CD4-positive, alpha-beta T cell treated with Interleukin-17A for 4 hours (primary cell): ENCODE measurements at regions not wholly inside any gene's neighbourhood (a gene's known extent, or its start where the extent isn't known, plus 50 kb on each side); places are given as distances from the start of the nearest gene placed in this dataset.

Experiments
- DNase-seq: peaks from one replicate; pipeline ENCODE4 v3.0.0-alpha.2; 2020; ENCODE audit warnings: mixed read lengths

- DNase-seq, result no peak
These were observed 117.9 kb upstream of the OSR1 start for GRCh38 chr2:19476327-19476726.

- peak; percentile 39 for DNase-seq
These were observed 115.7 kb upstream of the OSR1 start for GRCh38 chr2:19474128-19474527.

DNA sequence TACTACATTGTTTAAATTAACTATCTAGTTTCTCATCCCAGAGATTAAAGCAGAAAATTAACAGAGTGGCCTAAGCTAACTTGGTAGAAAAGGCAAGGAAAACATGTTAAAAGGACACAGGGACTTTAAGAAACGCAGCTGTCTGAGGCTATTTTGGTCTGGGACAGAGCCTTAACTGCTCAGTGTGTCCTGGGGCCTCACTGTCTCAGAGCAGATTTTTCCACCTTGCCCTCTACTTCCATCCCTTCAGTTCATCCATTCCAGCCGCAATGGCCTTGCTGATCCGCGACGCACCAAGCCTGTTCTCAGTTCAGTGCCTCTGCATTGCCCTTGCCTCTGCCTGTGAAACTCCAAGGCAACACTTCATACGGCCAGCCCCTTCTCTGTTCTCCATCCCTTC lies 114.9 kb upstream of the OSR1 start:
- no peak for DNase-seq

DNA sequence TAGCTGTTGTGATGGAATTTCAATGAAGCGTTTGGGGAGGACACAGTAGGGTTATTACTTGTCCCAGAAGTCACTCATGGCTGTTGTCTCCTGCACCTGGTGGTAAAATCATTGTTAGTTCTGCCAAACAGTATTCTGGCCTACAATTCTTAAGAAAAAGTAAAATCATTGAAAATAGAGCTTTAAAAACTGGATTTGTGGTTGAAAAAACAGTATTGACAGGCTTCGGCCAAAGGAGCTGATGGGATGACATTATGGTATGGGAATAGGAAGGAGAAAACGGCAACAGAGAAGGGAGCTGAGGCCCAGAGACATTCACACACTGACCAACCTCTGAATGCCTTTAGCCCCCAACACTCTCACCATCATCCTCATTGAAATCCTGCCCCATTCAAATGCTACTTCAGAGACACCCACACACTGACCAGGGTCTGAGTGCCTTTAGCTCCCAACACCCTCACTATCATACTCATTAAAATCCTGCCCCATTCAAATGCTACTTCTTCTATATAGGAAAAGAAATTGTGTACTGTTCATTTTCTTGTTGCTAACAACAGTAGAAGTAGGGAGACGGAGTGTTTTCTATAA lies 114.1 kb upstream of the OSR1 start:
- DNase-seq, result no peak

GRCh38 chr2:19471491-19471890 lies 113.1 kb upstream of the OSR1 start:
- DNase-seq, result no peak

DNA sequence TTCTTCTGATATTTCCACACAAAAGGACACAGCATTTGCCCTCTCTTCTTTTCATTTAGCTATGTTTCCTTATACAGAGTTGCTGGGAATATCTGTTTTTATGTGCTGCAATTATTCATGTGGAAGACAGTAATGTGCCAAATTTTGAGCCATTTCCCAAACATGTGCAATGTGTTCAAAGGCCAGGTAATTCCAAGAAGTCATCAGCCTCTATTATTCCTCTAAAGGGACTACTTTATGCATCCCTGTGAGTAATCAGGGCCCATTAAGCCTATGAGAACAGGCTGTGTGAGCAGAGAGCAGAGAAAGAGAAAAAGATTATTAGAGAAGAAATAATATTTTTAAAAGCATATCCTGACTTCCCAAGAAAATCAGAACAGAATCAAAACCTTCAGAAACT lies 107.6 kb upstream of the OSR1 start:
- DNase-seq, result no peak

DNA sequence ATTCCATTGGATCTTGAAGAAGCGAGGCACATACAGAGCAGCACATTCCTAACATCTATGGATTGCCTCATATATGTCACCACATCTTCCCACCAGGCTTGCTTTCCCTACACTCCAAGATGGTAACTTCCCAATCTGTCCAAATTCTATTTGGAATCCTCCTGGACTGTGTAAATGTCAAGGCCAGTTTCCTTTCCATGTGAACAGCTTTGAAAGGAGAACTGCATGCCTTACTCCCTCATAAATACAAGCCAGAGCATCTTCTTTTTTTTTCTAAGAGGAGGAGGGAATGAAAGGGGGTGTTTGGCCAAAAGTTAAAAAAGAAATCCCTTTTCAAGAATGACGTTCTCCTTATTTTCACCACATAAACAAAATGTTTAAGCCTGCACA lies 103.8 kb upstream of the OSR1 start:
- no peak for DNase-seq

- no peak for DNase-seq
These were observed 103.3 kb upstream of the OSR1 start for GRCh38 chr2:19461504-19462255.

GRCh38 chr2:19460761-19461160 lies 102.3 kb upstream of the OSR1 start:
- DNase-seq, result no peak

DNA sequence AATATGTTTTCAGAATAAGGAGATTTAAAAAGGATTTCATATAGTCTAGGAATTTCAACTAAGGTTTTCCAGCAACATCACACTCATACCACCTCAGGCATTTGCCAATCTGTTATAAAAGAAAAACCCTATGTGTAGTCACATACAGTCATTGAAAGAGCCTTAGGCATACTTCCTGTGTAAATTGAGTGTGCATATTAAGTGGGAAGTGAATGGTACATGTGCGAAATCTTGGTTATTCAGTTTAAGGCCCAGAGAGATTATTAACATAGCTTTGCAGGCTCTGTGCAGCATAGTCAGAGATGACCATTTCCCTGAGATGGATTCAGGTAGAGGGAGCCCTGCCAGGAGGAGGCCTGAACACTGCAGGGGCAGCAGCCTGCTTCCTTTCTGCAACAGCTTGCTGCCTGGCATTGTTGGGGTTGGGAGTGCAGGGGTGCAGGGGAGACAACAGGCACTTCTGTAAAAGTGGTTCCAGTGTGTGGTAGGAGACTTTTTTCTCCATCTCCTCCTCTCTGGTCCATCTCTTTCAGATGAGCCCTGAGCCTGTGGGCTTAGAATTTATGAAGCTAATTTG lies 100.1 kb upstream of the OSR1 start:
- DNase-seq, result no peak

DNA sequence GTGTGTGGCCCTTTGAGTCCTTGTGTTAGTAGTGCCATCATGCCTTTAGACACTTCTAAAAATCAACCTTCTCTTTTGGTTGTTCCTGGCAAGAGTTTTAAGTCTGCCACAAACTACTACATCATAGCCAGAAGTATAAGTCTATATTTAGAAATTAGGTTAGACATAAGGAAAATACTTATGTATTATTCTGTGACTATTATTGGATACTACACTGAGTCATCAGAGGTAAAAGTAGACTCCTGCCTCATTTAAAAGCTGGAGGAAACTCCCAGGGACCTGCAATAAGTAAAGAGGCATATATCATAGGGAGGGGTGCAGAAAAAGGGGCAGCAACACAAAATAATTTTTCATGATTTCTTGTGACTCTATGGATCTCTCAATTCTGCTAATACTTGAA lies 99.4 kb upstream of the OSR1 start:
- DNase-seq, result no peak

GRCh38 chr2:19456705-19457309 lies 98.4 kb upstream of the OSR1 start:
- no peak for DNase-seq

GRCh38 chr2:19454125-19454524 lies 95.7 kb upstream of the OSR1 start:
- no peak for DNase-seq

- DNase-seq, result no peak
These were observed 84.3 kb upstream of the OSR1 start for GRCh38 chr2:19442731-19443130.

DNA sequence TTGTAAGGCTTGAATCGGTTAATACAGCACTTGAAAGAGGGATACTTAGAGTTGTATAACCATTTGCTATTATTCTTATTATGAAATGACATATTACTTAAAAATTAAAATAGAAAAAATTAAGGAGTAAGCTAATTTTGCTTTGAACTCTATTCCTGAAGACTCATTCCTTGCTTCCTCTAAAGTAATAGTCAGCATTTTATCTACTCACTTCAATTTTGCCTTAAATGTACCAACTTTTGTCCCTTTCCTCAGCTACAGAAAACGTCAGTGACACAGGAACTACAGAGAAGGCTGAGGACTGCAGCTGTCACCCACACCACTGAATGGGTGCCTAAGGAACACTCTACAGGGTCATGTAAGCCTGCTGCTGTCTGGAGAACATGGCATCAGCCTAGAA lies 80.7 kb upstream of the OSR1 start:
- DNase-seq, result no peak

- DNase-seq, result no peak
These were observed 77.4 kb upstream of the OSR1 start for GRCh38 chr2:19435815-19436214.

DNA sequence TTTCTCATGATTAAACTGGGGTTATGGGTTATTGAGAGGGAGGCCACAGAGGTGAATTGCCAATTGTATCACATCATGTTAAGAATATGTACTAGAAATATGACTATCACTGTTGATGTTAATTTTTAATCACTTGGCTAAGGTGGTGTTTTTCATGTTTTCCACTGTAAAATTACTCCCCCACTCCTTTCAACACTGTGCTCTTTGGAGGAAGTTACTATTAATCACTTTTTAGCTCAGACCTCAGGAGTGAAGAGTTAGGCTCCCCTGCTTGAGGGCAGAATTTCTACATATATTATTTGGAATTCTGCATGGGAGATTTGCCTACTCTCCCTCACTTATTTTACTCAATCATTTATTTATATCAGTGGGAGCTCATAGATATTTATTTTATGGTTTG lies 76.0 kb upstream of the OSR1 start:
- no peak for DNase-seq

GRCh38 chr2:19426941-19427340 lies 68.5 kb upstream of the OSR1 start:
- DNase-seq, result no peak

GRCh38 chr2:19426144-19426543 lies 67.7 kb upstream of the OSR1 start:
- DNase-seq, result no peak

- no peak for DNase-seq
These were observed 67.0 kb upstream of the OSR1 start for GRCh38 chr2:19425419-19425818.

- DNase-seq, result no peak
These were observed 60.9 kb upstream of the OSR1 start for GRCh38 chr2:19419211-19419880.

DNA sequence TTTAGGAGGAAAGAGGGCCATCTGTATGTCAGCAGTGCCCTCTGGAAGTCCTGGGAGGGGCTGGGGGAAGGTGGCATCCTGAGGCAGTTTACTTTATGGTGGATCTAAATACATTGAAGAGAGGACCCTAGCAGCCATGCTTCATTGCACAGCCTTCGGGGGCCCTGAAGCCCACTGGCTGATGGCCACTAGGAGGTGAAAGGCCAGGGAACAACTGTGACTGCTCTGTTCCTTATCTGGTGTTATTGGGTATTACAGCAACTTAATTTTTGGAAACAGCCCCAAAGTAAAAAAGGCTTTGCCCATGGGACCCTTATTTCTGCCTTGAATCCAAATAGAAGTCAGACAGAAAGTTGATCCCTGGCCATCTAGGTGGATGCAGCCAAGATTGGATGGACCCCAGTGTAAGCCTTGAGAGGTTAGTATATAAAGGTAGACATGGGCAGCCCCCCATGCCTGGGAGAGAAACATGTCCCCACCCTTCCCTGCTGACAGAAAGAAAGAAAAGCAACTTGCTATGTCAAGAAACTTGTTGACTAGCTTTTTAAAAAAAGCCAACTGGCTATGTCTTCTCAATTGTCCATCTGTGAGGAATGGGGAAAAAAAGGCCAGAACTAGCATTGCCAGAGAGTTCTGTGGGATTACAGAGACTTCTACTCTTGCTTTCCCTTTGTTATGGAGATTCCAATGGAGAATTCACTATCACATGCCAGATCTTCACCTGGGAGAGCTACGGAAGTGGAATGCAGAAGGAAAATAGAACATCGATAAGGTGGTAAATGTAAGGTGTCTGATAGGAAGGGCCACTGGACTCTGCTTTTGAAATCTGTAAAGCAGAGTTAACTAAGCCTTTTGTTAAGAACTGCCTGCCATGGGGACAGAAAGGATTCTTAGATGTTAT lies 58.6 kb upstream of the OSR1 start:
- no peak for DNase-seq

- DNase-seq, result no peak
These were observed 57.7 kb upstream of the OSR1 start for GRCh38 chr2:19416083-19416482.
